ENCODE measurements at regions not wholly inside any gene's neighbourhood (a gene's known extent, or its start where the extent isn't known, plus 50 kb on each side); places are given as distances from the start of the nearest gene placed in this dataset.

DNA sequence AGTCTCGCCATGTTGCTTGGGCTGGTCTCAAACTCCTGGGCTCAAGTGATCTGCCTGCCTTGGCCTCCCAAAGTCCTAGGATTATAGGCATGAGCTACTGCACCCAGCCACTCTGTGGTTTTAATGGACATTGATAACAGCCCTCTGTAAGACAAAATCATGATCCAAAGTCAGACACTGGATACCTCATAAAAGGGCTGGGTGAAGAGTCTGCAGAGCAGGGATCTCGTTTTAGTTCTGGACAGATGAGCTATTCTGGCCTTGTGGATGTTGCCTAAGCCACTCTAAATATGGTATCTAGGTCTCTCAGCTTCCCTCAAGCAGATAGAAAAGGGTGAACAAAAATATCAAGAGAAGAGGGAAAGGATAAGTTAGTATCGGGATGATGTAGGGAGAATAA is 133.4 kb upstream of the OSMR start:
- TF ChIP-seq, protein P1, sequence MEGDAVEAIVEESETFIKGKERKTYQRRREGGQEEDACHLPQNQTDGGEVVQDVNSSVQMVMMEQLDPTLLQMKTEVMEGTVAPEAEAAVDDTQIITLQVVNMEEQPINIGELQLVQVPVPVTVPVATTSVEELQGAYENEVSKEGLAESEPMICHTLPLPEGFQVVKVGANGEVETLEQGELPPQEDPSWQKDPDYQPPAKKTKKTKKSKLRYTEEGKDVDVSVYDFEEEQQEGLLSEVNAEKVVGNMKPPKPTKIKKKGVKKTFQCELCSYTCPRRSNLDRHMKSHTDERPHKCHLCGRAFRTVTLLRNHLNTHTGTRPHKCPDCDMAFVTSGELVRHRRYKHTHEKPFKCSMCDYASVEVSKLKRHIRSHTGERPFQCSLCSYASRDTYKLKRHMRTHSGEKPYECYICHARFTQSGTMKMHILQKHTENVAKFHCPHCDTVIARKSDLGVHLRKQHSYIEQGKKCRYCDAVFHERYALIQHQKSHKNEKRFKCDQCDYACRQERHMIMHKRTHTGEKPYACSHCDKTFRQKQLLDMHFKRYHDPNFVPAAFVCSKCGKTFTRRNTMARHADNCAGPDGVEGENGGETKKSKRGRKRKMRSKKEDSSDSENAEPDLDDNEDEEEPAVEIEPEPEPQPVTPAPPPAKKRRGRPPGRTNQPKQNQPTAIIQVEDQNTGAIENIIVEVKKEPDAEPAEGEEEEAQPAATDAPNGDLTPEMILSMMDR (conservative IDR thresholded peaks at IDR 0.05), result no peak
- TF ChIP-seq ZFX (IDR thresholded peaks at IDR 0.05), result no peak
- H3K27ac ChIP-seq, result no peak overlapping the region

DNA sequence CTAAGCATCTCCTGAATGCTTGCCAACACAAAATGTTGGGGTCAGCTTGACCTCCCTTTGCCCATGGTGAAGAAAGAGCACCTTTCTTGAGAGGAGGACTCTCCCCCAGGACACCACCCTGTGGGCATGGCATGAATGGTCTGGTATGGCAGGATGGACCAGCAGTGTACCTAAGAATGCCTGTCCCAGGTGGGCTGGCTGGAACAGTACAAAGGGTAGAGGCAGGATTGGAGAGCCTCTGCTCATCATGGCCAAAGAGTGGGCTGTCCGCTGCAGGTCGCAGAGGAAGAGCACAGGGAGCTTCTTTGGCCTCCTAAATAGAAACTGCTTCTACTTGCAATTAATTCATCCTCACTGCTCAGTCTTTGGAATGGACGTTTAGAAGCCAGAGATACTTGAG is 131.6 kb upstream of the OSMR start:
- TF ChIP-seq ZFX (IDR thresholded peaks at IDR 0.05), result no peak
- TF ChIP-seq, protein P1 (conservative IDR thresholded peaks at IDR 0.05), result no peak
- H3K27ac ChIP-seq, result no peak overlapping the region

DNA sequence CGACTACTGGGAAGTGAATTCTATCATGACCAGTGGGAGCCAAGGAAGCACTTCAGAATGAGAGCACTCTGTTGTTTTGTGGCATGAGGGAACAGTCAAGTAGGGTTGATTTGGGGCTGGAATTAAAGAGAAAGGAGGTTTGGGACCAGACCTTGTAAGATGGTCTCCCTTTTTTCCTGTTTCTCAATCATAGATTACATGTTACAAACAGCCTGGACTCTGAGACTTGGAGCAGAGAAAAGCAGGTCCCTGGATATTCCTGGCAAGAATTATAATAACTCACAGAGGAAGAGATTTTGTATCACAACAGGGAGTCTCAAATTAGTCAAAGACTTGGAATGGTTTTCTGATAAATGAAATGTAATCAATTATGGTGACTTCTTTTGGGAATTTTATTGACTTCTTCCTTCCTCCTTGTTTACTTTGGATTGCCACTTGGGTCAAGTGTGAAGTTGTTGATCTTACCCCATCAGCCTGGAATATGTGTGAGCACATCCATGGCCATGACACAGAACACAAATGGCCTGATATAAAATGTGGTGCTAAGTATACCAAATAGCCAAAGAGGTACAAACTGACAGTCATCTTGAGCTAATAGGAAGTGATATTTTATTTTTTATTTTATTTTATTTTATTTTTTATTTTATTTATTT is 131.0 kb upstream of the OSMR start:
- H3K27ac ChIP-seq, result no peak overlapping the region
- TF ChIP-seq, protein P1 (conservative IDR thresholded peaks at IDR 0.05), result no peak
- TF ChIP-seq ZFX (IDR thresholded peaks at IDR 0.05), result no peak

DNA sequence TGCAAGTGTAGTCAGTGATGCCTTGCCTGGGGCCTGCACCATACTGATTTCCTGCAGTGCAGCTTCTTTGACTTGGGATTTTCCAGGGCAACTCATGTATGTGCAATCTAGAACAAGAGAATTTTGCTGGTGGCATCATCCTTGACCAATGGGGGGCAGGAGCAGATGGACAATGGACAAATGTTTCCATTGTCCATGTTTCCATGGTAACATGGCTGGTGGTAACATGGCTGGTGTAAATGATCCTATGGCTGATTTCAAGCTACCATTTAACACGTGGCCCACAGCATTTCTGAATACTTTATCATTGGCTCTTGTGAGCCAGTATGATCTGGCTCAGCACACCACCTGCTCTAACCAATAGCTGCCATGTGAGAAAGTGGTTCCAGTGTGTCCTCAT is 130.1 kb upstream of the OSMR start:
- no peak overlapping the region for H3K27ac ChIP-seq
- no peak for TF ChIP-seq ZFX (IDR thresholded peaks at IDR 0.05)
- TF ChIP-seq, protein P1 (conservative IDR thresholded peaks at IDR 0.05), result no peak

DNA sequence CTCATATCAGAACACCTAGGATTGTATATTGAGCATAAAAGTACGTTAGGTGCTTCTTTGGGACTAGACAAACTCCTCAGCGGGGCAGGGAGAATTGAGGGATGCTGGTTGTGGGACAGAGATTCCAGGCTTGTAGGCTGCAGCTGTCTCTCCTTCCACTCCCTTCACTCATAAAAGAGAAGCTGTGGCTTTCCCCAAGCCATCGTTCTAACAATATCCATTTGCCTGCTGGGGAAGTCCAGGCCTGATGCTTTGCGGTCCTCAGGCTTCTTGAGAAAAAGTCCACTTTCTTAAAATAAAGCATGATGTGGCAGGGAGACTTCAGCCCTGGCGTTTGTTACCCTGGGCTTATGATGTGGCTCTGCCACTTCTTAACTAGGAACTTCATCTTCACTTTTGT is 129.3 kb upstream of the OSMR start:
- TF ChIP-seq, protein P1 (conservative IDR thresholded peaks at IDR 0.05), result no peak
- TF ChIP-seq ZFX (IDR thresholded peaks at IDR 0.05), result no peak
- H3K27ac ChIP-seq, result no peak overlapping the region

DNA sequence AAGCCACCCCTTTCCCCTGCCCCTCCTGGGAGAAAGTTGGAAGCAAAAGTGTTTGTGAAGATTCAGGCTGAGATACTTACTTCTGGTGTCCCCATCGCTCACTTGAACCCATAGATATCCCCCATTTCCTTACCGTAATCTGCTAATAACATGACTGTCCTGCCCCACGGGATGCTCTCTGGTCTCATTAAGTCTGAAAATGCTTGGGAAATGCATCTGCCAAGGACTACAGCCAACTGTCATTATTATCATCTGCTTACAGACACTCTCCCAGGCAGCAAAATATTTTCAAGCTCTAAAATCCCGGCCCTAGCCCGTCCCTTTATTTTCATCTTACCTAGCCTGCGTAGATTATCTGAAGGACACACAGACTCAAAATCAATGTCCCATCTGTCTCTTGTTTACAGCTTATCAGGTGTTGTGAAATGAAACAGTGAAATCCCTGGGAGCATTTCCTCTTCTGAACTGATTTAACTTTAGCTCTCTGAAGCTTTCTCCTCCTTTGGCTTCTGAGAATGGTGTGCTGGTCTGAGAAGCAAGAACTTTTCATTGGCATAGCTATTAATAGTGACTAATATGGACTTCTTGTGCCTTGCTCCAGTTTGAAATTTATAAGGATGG is 126.9 kb upstream of the OSMR start:
- TF ChIP-seq, protein P1 (conservative IDR thresholded peaks at IDR 0.05), result no peak
- TF ChIP-seq ZFX (IDR thresholded peaks at IDR 0.05), result no peak
- H3K27ac ChIP-seq, result no peak overlapping the region

DNA sequence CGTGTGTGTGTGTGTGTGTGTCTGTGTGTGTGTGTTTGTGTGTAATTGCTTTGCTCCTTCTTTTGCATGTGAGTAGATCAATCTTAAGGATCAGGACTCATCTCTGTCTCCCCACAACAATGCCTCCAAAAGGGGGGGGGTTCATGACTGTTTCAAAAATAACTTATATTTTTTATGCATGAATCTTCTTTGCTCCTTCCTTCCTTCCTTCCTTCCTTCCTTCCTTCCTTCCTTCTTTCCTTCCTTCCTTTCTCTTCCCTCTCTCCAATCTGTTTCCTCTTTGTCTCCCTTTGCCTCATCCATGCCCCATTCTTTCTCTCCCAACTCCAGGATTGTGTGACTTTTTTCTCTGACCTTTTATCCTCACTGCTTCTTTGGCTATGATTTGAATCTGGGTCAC is 126.4 kb upstream of the OSMR start:
- TF ChIP-seq, protein P1 (conservative IDR thresholded peaks at IDR 0.05), result no peak
- no peak for TF ChIP-seq ZFX (IDR thresholded peaks at IDR 0.05)
- H3K27ac ChIP-seq, result no peak overlapping the region
